Cardiac fibroblast (primary cell): ENCODE measurements at regions not wholly inside any gene's neighbourhood (a gene's known extent, or its start where the extent isn't known, plus 50 kb on each side); places are given as distances from the start of the nearest gene placed in this dataset.

Source experiments
- DNase-seq, 2 donors: peaks; one replicate each; pipeline versions ENCODE4 v3.0.0 to v3.0.0-alpha.2; 2010; ENCODE audit warnings: low read depth in 2 of 2
- H3K4me3 ChIP-seq, 2 donors: replicated peaks in 1 of 2; 1 replicate in 1 of 2; 2 replicates in 1 of 2; pipeline ENCODE4 v1.5.1; 2011; ENCODE audit warnings: low read depth in 2 of 2, low read length in 2 of 2, mild to moderate bottlenecking in 2 of 2, moderate library complexity in 1 of 2
- CTCF ChIP-seq: IDR thresholded peaks from one replicate; pipeline ENCODE4 v1.5.1; 2011; ENCODE audit warnings: low read depth, mild to moderate bottlenecking, low read length, inconsistent platforms

GRCh38 chr9:7300484-7300883, 499.1 kb downstream of the DMAC1 start:
- TF ChIP-seq CTCF: no peak
- no peak for DNase-seq
- H3K4me3 ChIP-seq: no peak overlapping the region

- peak in 1 of 2 donors; percentile 15 for DNase-seq
- TF ChIP-seq CTCF: no peak
- H3K4me3 ChIP-seq: no peak overlapping the region
Measured at GRCh38 chr9:7298123-7298522, 501.5 kb downstream of the DMAC1 start.

- no peak for TF ChIP-seq CTCF
- no peak overlapping the region for H3K4me3 ChIP-seq
- DNase-seq: no peak
Measured at GRCh38 chr9:7297521-7297920, 502.1 kb downstream of the DMAC1 start.

GRCh38 chr9:7293091-7293490, 506.5 kb downstream of the DMAC1 start:
- DNase-seq: no peak
- no peak for TF ChIP-seq CTCF
- H3K4me3 ChIP-seq: no peak overlapping the region

GRCh38 chr9:7289773-7290172, 509.8 kb downstream of the DMAC1 start:
- no peak overlapping the region for H3K4me3 ChIP-seq
- DNase-seq: no peak

GRCh38 chr9:7287986-7288385, 511.6 kb downstream of the DMAC1 start:
- no peak for DNase-seq
- H3K4me3 ChIP-seq: no peak overlapping the region
- no peak for TF ChIP-seq CTCF

More at GRCh38 chr9:7289773-7290172, 509.8 kb downstream of the DMAC1 start:
- TF ChIP-seq CTCF: no peak

- H3K4me3 ChIP-seq: no peak overlapping the region
- no peak for TF ChIP-seq CTCF
- DNase-seq: no peak
Measured at GRCh38 chr9:7287065-7287464, 512.5 kb downstream of the DMAC1 start.
